A549 (cell line): ENCODE measurements at regions not wholly inside any gene's neighbourhood (a gene's known extent, or its start where the extent isn't known, plus 50 kb on each side); places are given as distances from the start of the nearest gene placed in this dataset.

ENCODE experiments used
- ATAC-seq, 2 experiments: fragments of 200-7000 bp in 1 of 2; fragments of >200 bp in 1 of 2; cut with Nextera tagmentation in 1 of 2; cut with Tn5 transposase in 1 of 2; 3 replicates each; pipeline versions ENCODE4 v1.8.0 to v1.9.1; 2018 to 2020; ENCODE audit warnings: mild to moderate bottlenecking in 1 of 2, moderate library complexity in 1 of 2
- CTCF ChIA-PET: fragments of 300-600 bp; sonication (Branson Sonifier 250); formaldehyde crosslinking; extraction: SDS; loops from one replicate; lab custom pipeline; 2021; ENCODE audit warnings: antibody characterized with exemption, inconsistent platforms; lab: Yijun Ruan, JAX
- POLR2A ChIA-PET: fragments of 350-600 bp; formaldehyde crosslinking; extraction: SDS; loops from one replicate; lab custom pipeline; 2021; ENCODE audit warnings: antibody characterized with exemption, inconsistent platforms; lab: Yijun Ruan, JAX
- DNase-seq, 2 experiments: peaks; one replicate each; pipeline versions ENCODE4 v3.0.0 to v3.0.0-alpha.2; 2011 to 2016; ENCODE audit warnings: low read depth in 1 of 2, low spot score in 1 of 2
- FAIRE-seq: peaks from 2 replicates; lab custom pipeline; 2011; peaks lifted over from hg19 to GRCh38; lab: Jason Lieb, UNC
- H3K27ac ChIP-seq, 2 experiments: fragments of >200 bp; sonication (Bioruptor Twin); formaldehyde crosslinking; 3 replicates each; pipeline ENCODE4 v1.5.1; 2016 to 2017
- H3K4me1 ChIP-seq: fragments of >200 bp; sonication (Bioruptor Twin); formaldehyde crosslinking; 3 replicates; pipeline ENCODE4 v1.6.1; 2016
- H3K4me2 ChIP-seq: fragments of >200 bp; sonication (Bioruptor Twin); formaldehyde crosslinking; 3 replicates; pipeline ENCODE4 v1.6.1; 2016
- H3K4me3 ChIP-seq: fragments of >200 bp; sonication (Bioruptor Twin); formaldehyde crosslinking; 3 replicates; pipeline ENCODE4 v1.5.1; 2016
- H3K9me3 ChIP-seq: fragments of >200 bp; sonication (Bioruptor Twin); formaldehyde crosslinking; 3 replicates; pipeline ENCODE4 v1.6.1; 2016
- ATOH8 ChIP-seq: fragments of 250-450 bp; sonication (Bioruptor Pico); IDR thresholded peaks from 2 replicates; pipeline ENCODE4 v1.5.0; 2020; ENCODE audit warnings: low read depth, mild to moderate bottlenecking, moderate library complexity
- BHLHE40 ChIP-seq: IDR thresholded peaks from 2 replicates; pipeline ENCODE4 v1.6.1; 2012; ENCODE audit warnings: low read depth, low read length, inconsistent platforms
- CHD4 ChIP-seq: fragments of 200-600 bp; sonication (generic); IDR thresholded peaks from 2 replicates; pipeline ENCODE4 v1.6.1; 2016; ENCODE audit warnings: antibody characterized with exemption, mild to moderate bottlenecking, borderline replicate concordance
- EHF ChIP-seq: fragments of 250-450 bp; sonication (Bioruptor Pico); IDR thresholded peaks from 2 replicates; pipeline ENCODE4 v1.5.0; 2020; ENCODE audit warnings: mild to moderate bottlenecking
- EP300 ChIP-seq, 2 experiments: fragments of >200 bp; sonication (Bioruptor Twin); formaldehyde crosslinking; IDR thresholded peaks; 2 replicates in 1 of 2; 3 replicates in 1 of 2; pipeline ENCODE4 v1.6.1; 2016 to 2017
- FOSL2 ChIP-seq, 2 experiments: fragments of 450-650 bp in 1 of 2; fragments of >200 bp in 1 of 2; sonication (Bioruptor Twin) in 1 of 2; formaldehyde crosslinking; IDR thresholded peaks; 2 replicates each; pipeline versions ENCODE4 v1.5.0 to v1.6.1; 2016 to 2020; ENCODE audit warnings: mild to moderate bottlenecking in 1 of 2, moderate library complexity in 1 of 2
- FOXS1 ChIP-seq: fragments of 250-450 bp; sonication (Bioruptor Pico); IDR thresholded peaks from 2 replicates; pipeline ENCODE4 v1.5.0; 2020; ENCODE audit warnings: mild to moderate bottlenecking, moderate library complexity
- GATA3 ChIP-seq: IDR thresholded peaks from 2 replicates; pipeline ENCODE4 v1.6.1; 2012; ENCODE audit warnings: borderline replicate concordance
- HMGXB4 ChIP-seq: fragments of 250-450 bp; sonication (Bioruptor Pico); IDR thresholded peaks from 2 replicates; pipeline ENCODE4 v1.5.0; 2021; ENCODE audit warnings: mild to moderate bottlenecking, moderate library complexity, borderline replicate concordance
- HOXB13 ChIP-seq: fragments of 250-450 bp; sonication (Bioruptor Pico); IDR thresholded peaks from 2 replicates; pipeline ENCODE4 v1.5.0; 2020; ENCODE audit warnings: low read depth, mild to moderate bottlenecking, moderate library complexity
- PBX3 ChIP-seq: IDR thresholded peaks from 2 replicates; pipeline ENCODE4 v1.6.1; 2012
- POLR2AphosphoS2 ChIP-seq: conservative IDR thresholded peaks from 2 replicates; pipeline ENCODE4 v1.6.1; 2012; ENCODE audit warnings: low read length, improper control_type of control experiment, inconsistent platforms
- RARB ChIP-seq: fragments of 250-450 bp; sonication (Bioruptor Pico); IDR thresholded peaks from 2 replicates; pipeline ENCODE4 v1.8.0; 2021; ENCODE audit warnings: mild to moderate bottlenecking, moderate library complexity
- RFX5 ChIP-seq: fragments of 450-650 bp; IDR thresholded peaks from 2 replicates; pipeline ENCODE4 v1.7.1; 2014; ENCODE audit warnings: antibody characterized with exemption, mild to moderate bottlenecking, moderate library complexity
- SREBF2 ChIP-seq: fragments of 450-650 bp; IDR thresholded peaks from 2 replicates; pipeline ENCODE4 v1.6.1; 2014; ENCODE audit warnings: mild to moderate bottlenecking, moderate library complexity
- TP53 ChIP-seq: fragments of 250-450 bp; sonication (Bioruptor Pico); IDR thresholded peaks from 2 replicates; pipeline ENCODE4 v1.5.0; 2021; ENCODE audit warnings: mild to moderate bottlenecking, moderate library complexity
- ZC3H11A ChIP-seq: fragments of 450-650 bp; IDR thresholded peaks from 2 replicates; pipeline ENCODE4 v1.6.1; 2014; ENCODE audit warnings: antibody characterized with exemption, mild to moderate bottlenecking
- ZFP36 ChIP-seq: fragments of 450-650 bp; IDR thresholded peaks from 2 replicates; pipeline ENCODE4 v1.6.1; 2014; ENCODE audit warnings: borderline replicate concordance; ENCODE audit not compliant: partially characterized antibody
- ZNF302 ChIP-seq: fragments of 250-450 bp; sonication (Bioruptor Pico); IDR thresholded peaks from 2 replicates; pipeline ENCODE4 v1.9.0; 2021; ENCODE audit warnings: inconsistent platforms, mild to moderate bottlenecking, moderate library complexity
- ZSCAN20 ChIP-seq: fragments of 250-450 bp; sonication (Bioruptor Pico); IDR thresholded peaks from 2 replicates; pipeline ENCODE4 v1.8.0; 2022; ENCODE audit warnings: mild to moderate bottlenecking, moderate library complexity
- WGBS: methylation state at CpG from one replicate; pipeline ENCODE4 v1.1.6; 2017; ENCODE audit errors: missing lambda C conversion rate; 5-methylcytosine and 5-hydroxymethylcytosine counted together

- 15% methylated on average over 1 of the region's 1 CpG for WGBS
- H3K4me1 ChIP-seq, result no peaks in the 10 kb centered on the region
- POLR2A ChIA-PET, result no interaction called here
- no peak for FAIRE-seq
- H3K4me3 ChIP-seq, result no peak overlapping the region
- no peak for ATAC-seq
- H3K4me2 ChIP-seq, result no peak overlapping the region
- TF ChIP-seq EHF, result no peak
- TF ChIP-seq PBX3, result no peak
- no peak for TF ChIP-seq POLR2AphosphoS2
- CTCF ChIA-PET, result interaction anchor here (1.1 kb wide), 1 partner anchor 20 kb away, joined by 3 read pairs; no protein-coding TSS in a partner anchor
- H3K9me3 ChIP-seq, result no peaks in the 10 kb centered on the region
- no peak overlapping the region for H3K27ac ChIP-seq
- no peak for DNase-seq
These were observed 305.0 kb upstream of the MEF2C start for GRCh38 chr5:89187883-89188465.

- no peak for TF ChIP-seq CHD4
- no peak for TF ChIP-seq GATA3
- TF ChIP-seq ZFP36, result no peak
- TF ChIP-seq BHLHE40, result no peak
- TF ChIP-seq ATOH8, result no peak
- no peak for TF ChIP-seq RARB (CRISPR knock-in tag)
- TF ChIP-seq PBX3, result no peak
- no peak for TF ChIP-seq TP53 (CRISPR knock-in tag)
- CTCF ChIA-PET, result interaction anchor here (1.1 kb wide), 1 partner anchor 19 kb away, joined by 3 read pairs; no protein-coding TSS in a partner anchor
- no peak for ATAC-seq
- Histone ChIP-seq H3K4me2 (no peak overlapping the region), H3K9me3 (no peaks in the 10 kb centered on the region), H3K4me3 (no peak overlapping the region), H3K4me1 (no peaks in the 10 kb centered on the region), H3K27ac (no peak overlapping the region)
- POLR2A ChIA-PET, result no interaction called here
- DNase-seq, result no peak
- FAIRE-seq, result no peak
These were observed 304.3 kb upstream of the MEF2C start for GRCh38 chr5:89187268-89187667.

GRCh38 chr5:89181546-89181945 lies 298.6 kb upstream of the MEF2C start:
- FAIRE-seq, result no peak
- Histone ChIP-seq H3K4me1 (no peaks in the 10 kb centered on the region), H3K4me2 (no peak overlapping the region), H3K27ac (no peak overlapping the region), H3K9me3 (no peaks in the 10 kb centered on the region), H3K4me3 (no peak overlapping the region)
- no peak for ATAC-seq
- DNase-seq, result no peak
- CTCF ChIA-PET, result no interaction called here
- POLR2A ChIA-PET, result no interaction called here
- TF ChIP-seq POLR2AphosphoS2 (no peak), FOXS1 (CRISPR knock-in tag) (no peak), FOSL2 (IDR thresholded peaks at IDR 0.05) (no peak), FOSL2 (CRISPR knock-in tag; IDR thresholded peaks at IDR 0.05) (no peak), ZSCAN20 (CRISPR knock-in tag) (no peak), HOXB13 (CRISPR knock-in tag) (no peak), ZNF302 (CRISPR knock-in tag) (no peak), ZC3H11A (no peak), RFX5 (no peak), BHLHE40 (no peak), GATA3 (no peak), SREBF2 (no peak), HMGXB4 (CRISPR knock-in tag) (no peak), EP300 (IDR thresholded peaks at IDR 0.05) (no peak)
